HEK293T (cell line): ENCODE measurements at regions not wholly inside any gene's neighbourhood (a gene's known extent, or its start where the extent isn't known, plus 50 kb on each side); places are given as distances from the start of the nearest gene placed in this dataset.

Experiments used
- ARNT ChIP-seq: fragments of 450-650 bp; IDR thresholded peaks from 2 replicates; pipeline ENCODE4 v1.6.1; 2017; ENCODE audit warnings: mild to moderate bottlenecking
- FOXM1 ChIP-seq: fragments of 450-650 bp; IDR thresholded peaks from 2 replicates; pipeline ENCODE4 v1.6.1; 2017; ENCODE audit warnings: mild to moderate bottlenecking, borderline replicate concordance
- HDGF ChIP-seq: fragments of 450-650 bp; IDR thresholded peaks from 2 replicates; pipeline ENCODE4 v1.6.1; 2017; ENCODE audit warnings: antibody characterized with exemption, borderline replicate concordance
- LEF1 ChIP-seq: fragments of 450-650 bp; IDR thresholded peaks from 2 replicates; pipeline ENCODE4 v1.6.1; 2017; ENCODE audit warnings: mild to moderate bottlenecking, borderline replicate concordance
- SP1 ChIP-seq: fragments of 450-650 bp; IDR thresholded peaks from 2 replicates; pipeline ENCODE4 v1.6.1; 2017

GRCh38 chr17:69706127-69706526 is 291.6 kb downstream of the MAP2K6 start:
- TF ChIP-seq HDGF, result no peak
- no peak for TF ChIP-seq FOXM1
- TF ChIP-seq ARNT, result no peak
- TF ChIP-seq LEF1, result no peak
- no peak for TF ChIP-seq SP1
